ACHN (cell line): ENCODE measurements at regions not wholly inside any gene's neighbourhood (a gene's known extent, or its start where the extent isn't known, plus 50 kb on each side); places are given as distances from the start of the nearest gene placed in this dataset.

Experiments used
- DNase-seq: peaks from one replicate; pipeline ENCODE4 v3.0.0-alpha.2; 2015
- in situ Hi-C: cut with HindIII; loops from 2 replicates; pipeline ENCODE4 v1.10.0; 2017; ENCODE audit warnings: low sequenced_read_pairs, low pct_ligation_motif_present, low pct_unique_long_range_greater_than_20kb

GRCh38 chr13:82747291-82747690 is 1135.0 kb downstream of the SLITRK1 start:
- DNase-seq: no peak
- in situ Hi-C loops: no loop called here

GRCh38 chr13:82740442-82740841 is 1141.8 kb downstream of the SLITRK1 start:
- in situ Hi-C loops: no loop called here
- DNase-seq: no peak

- no peak for DNase-seq
- in situ Hi-C loops: no loop called here
These were observed 1142.4 kb downstream of the SLITRK1 start for GRCh38 chr13:82739881-82740280.

- no peak for DNase-seq
- in situ Hi-C loops: no loop called here
These were observed 1152.9 kb downstream of the SLITRK1 start for GRCh38 chr13:82729401-82729800.

- no peak for DNase-seq
- in situ Hi-C loops: no loop called here
These were observed 1161.3 kb downstream of the SLITRK1 start for GRCh38 chr13:82720986-82721385.

- in situ Hi-C loops: no loop called here
These were observed 1162.3 kb downstream of the SLITRK1 start for GRCh38 chr13:82719987-82720386.

GRCh38 chr13:82717249-82717648 is 1165.0 kb downstream of the SLITRK1 start:
- DNase-seq: peak; percentile 16

More at GRCh38 chr13:82719987-82720386, 1162.3 kb downstream of the SLITRK1 start:
- no peak for DNase-seq

GRCh38 chr13:82713687-82714405 is 1168.4 kb downstream of the SLITRK1 start:
- no peak for DNase-seq
- in situ Hi-C loops: no loop called here

More at GRCh38 chr13:82717249-82717648, 1165.0 kb downstream of the SLITRK1 start:
- in situ Hi-C loops: no loop called here

GRCh38 chr13:82702513-82702912 is 1179.8 kb downstream of the SLITRK1 start:
- no peak for DNase-seq
- in situ Hi-C loops: no loop called here

GRCh38 chr13:82701020-82701419 is 1181.3 kb downstream of the SLITRK1 start:
- no peak for DNase-seq
- in situ Hi-C loops: no loop called here

- in situ Hi-C loops: no loop called here
- DNase-seq: no peak
These were observed 1183.3 kb downstream of the SLITRK1 start for GRCh38 chr13:82698941-82699340.

- DNase-seq: no peak
- in situ Hi-C loops: no loop called here
These were observed 1183.9 kb downstream of the SLITRK1 start for GRCh38 chr13:82698383-82698782.

- in situ Hi-C loops: no loop called here
- DNase-seq: no peak
These were observed 1188.7 kb downstream of the SLITRK1 start for GRCh38 chr13:82693607-82694006.

GRCh38 chr13:82688400-82688994 is 1193.8 kb downstream of the SLITRK1 start:
- in situ Hi-C loops: no loop called here
- DNase-seq: peak; percentile 39

GRCh38 chr13:82687884-82688283 is 1194.4 kb downstream of the SLITRK1 start:
- in situ Hi-C loops: no loop called here

GRCh38 chr13:82681535-82681934 is 1200.7 kb downstream of the SLITRK1 start:
- DNase-seq: no peak
- in situ Hi-C loops: no loop called here

More at GRCh38 chr13:82687884-82688283, 1194.4 kb downstream of the SLITRK1 start:
- no peak for DNase-seq

GRCh38 chr13:82678052-82678451 is 1204.2 kb downstream of the SLITRK1 start:
- no peak for DNase-seq
- in situ Hi-C loops: no loop called here

GRCh38 chr13:82675024-82675423 is 1207.2 kb downstream of the SLITRK1 start:
- DNase-seq: no peak
- in situ Hi-C loops: no loop called here

- in situ Hi-C loops: no loop called here
- no peak for DNase-seq
These were observed 1207.7 kb downstream of the SLITRK1 start for GRCh38 chr13:82674546-82674945.

GRCh38 chr13:82672248-82672647 is 1210.0 kb downstream of the SLITRK1 start:
- in situ Hi-C loops: no loop called here
- no peak for DNase-seq
